HK-2 (cell line): ENCODE measurements at regions not wholly inside any gene's neighbourhood (a gene's known extent, or its start where the extent isn't known, plus 50 kb on each side); places are given as distances from the start of the nearest gene placed in this dataset.
"Not testable (repeated sequence)": the region's sequence is repeated elsewhere in the genome, so short reads cannot be mapped to it uniquely, and the experiment has no call there.

Experiments used
- DNase-seq: peaks from one replicate; pipeline ENCODE4 v3.0.0-alpha.2; 2018; ENCODE audit not compliant: unreplicated experiment

DNA sequence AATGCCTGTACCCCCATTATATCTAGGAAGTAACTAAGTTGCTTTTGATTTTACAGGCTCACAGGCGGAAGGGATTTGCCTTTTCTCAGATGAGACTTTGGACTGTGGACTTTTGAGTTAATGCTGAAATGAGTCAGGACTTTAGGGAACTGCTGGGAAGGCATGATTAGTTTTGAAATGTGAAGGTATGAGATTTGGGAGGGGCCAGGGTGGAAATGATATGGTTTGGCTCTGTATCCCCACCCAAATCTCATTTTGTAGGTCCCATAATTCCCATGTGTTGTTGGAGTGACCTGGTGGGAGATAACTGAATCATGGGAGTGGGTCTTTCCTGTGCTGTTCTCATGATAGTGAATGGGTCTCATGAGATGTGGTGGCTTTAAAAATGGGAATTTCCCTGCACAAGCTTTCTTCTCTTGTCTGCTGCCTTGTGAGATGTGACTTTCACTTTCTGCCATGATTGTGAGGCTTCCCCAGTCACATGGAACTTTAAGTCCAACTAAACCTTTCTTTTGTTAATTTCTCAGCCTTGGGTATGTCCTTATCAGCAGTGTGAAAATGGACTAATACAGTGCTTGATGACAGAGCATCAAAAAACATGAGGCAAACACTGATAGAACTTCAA lies 1119.5 kb downstream of the PLA2G4A start:
- DNase-seq = no peak

DNA sequence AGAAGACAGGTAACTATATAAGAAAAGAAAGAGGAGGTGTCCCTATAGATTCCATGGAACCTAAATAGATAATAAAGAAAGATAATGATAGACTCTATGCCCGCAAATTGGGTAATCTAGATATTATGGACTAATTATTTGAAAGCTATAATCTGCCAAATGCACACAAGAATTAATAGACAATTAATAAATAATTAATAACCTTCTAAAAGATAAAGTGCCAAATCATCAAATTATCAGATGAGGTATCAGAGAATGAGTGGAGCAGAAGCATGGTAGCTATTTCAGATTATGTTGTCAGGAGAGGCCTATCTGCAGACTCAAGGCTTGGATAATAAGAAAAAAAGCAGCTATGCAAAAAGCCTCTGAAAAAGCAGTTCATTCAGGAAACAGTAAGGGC lies 1120.8 kb downstream of the PLA2G4A start:
- no peak for DNase-seq

- no peak for DNase-seq
Measured at GRCh38 chr1:187951817-187952216, 1123.1 kb downstream of the PLA2G4A start.

- no peak for DNase-seq
Measured at GRCh38 chr1:187952446-187952845, 1123.7 kb downstream of the PLA2G4A start.

GRCh38 chr1:187956975-187957374 lies 1128.2 kb downstream of the PLA2G4A start:
- no peak for DNase-seq

DNA sequence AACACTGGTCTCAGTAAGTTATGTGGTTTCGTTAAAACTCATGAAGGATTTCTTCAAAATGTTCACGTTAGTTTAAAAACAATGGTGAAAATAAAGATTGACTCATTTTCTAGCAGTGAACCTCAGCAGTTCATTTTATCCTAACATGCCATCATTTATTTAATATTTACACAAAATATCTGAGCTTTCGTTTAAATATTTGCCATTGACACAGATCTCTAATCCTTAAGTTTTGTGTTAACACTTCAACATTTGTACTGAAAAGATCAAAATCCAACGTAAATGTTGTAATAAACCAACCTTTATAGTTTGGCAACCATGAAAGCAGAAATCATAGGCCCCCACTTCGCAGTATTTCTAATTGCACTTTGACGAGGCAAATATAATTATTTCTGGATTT lies 1129.5 kb downstream of the PLA2G4A start:
- no peak for DNase-seq

GRCh38 chr1:187959062-187959461 lies 1130.3 kb downstream of the PLA2G4A start:
- no peak for DNase-seq

DNA sequence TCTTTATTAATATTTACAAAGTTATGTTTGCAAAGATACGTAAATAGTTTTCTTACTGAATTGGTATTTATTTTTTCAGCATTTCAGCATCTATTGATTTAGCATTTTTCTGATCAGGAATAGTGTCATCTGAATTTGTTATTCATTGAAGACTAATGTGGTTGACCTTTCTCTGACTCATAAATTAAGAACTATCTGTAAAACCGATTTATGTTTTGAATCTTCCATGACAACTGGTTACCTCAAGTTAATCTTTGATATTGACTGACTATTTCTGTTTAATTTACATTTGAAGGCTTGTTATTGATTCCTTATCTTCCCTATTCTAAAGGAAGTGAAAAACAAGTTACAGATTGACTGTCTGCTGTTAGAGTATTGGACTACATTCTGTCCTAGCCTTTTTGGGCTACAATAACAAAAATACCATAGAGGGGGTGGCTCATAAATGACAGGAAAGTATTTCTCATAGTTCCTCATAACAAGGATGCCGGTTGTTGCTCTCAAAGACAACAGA lies 1131.4 kb downstream of the PLA2G4A start:
- no peak for DNase-seq

DNA sequence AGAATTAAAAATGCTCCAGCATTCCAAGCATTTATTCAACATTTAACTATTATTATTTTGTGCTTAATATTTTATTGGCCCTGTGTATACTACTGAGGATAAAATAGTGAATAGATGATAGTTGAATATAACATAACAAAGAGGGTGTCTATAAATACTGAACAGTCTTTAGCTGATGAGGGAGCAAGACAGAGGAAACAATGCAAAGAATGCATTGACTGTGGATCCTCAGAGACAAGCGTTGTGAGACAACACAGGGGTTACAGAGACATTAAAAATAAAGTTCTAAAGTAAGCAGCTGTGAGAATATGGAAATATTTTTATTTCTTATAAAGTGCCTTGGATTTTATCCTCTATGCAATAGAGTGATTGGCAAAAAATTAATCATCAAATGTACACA lies 1133.1 kb downstream of the PLA2G4A start:
- DNase-seq = no peak

GRCh38 chr1:187971851-187972250 lies 1143.1 kb downstream of the PLA2G4A start:
- no peak for DNase-seq

- DNase-seq = no peak
Measured at GRCh38 chr1:187977298-187977697, 1148.5 kb downstream of the PLA2G4A start.

DNA sequence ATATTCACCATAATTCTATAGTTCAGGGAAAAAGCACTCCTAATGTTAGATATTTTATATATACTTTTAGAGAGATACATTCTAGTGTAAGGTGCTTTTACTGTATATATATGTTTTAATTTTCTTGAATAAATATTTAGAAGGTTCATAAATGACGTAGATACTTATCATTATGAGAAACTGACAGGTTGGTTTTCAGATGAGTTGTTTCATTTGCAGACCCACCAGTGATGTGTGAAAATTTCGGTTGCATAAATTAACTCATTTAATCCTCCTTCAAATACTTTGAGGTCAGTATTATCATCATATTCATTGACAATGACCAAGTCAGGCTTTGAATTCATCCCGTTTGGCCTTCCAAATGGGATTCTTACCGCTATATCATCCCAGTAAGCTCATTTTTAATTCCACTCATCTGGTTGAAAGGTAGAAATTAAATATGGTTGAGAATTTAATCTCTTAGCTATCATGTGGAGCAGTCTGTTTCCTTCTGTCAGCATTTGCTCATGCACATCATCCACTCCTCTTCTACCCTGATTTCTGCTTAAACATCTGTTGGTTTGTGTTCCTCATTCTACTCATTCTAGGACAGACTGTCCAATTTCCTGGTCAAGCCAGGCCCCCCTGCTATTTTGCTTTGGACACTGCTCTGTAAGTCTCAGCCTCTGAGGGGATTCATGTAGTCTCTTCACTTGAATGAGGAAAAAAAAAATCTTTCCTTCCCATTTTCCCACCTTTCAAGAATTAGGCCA lies 1156.6 kb downstream of the PLA2G4A start:
- no peak for DNase-seq

GRCh38 chr1:187985897-187986654 lies 1157.3 kb downstream of the PLA2G4A start:
- DNase-seq = no peak

- no peak for DNase-seq
Measured at GRCh38 chr1:187987236-187987776, 1158.6 kb downstream of the PLA2G4A start.

DNA sequence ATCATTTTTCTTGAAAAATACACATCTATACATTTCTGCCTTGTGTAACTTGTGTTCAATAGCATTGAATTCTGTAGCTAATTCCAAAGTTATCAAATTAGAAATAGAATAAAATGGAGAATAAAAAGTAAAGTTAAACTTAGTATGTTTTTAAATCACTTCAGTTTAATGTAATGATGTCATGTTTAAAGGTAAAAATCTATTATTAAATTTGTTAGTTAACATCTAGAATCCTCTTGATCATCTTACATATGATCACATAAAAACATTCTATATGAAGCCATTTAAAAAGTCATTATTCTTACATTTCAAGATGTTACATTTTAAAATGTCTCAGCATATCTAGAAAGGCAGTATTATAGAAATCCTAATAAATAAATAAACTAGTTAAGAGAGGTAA lies 1163.2 kb downstream of the PLA2G4A start:
- DNase-seq = no peak

GRCh38 chr1:187996780-187997179 lies 1168.0 kb downstream of the PLA2G4A start:
- no peak for DNase-seq

- DNase-seq = no peak
Measured at GRCh38 chr1:187999973-188000372, 1171.2 kb downstream of the PLA2G4A start.

- not testable (repeated sequence) for DNase-seq
Measured at GRCh38 chr1:188003687-188004086, 1174.9 kb downstream of the PLA2G4A start.

- no peak for DNase-seq
Measured at GRCh38 chr1:188004849-188005248, 1176.1 kb downstream of the PLA2G4A start.

DNA sequence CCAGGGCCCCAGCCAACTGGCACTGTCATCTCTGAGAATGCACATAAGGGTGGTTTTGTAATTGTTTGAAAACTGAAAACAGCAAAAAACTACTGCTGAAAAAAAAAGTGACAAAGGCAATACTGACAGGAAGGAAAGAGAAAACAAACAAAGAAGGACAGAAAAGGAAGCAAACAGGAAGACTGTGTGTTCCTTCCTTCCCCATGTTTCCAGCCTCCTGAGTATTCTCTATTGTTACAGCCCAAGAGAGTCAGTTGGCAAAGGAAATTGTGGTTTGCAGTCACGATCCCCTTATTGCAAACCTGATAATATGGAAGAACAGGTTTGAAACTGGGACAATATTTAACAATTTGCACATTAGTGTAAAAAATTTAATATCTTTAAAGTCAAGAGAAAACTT lies 1177.6 kb downstream of the PLA2G4A start:
- DNase-seq = no peak

GRCh38 chr1:188013222-188013849 lies 1184.6 kb downstream of the PLA2G4A start:
- not testable (repeated sequence) for DNase-seq

DNA sequence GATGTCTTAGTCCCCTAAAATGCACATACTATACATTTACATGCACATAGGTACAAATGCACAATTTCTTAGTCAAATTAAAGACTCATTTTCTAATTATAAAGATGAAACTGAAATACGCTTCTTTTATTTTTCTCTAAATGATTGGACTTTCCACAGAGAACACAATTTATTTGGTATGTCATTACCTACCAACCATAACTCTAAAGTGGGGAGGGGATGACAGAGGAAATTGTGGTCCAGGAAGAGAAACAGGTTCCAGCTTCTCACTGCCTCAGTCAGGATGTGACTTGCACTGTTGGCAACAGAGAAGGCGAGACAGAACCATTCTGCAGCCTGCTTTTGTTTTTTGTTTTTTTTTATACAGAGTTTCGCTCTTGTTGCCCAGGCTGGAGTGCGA lies 1189.2 kb downstream of the PLA2G4A start:
- DNase-seq = no peak
